A673 (cell line): ENCODE measurements at regions not wholly inside any gene's neighbourhood (a gene's known extent, or its start where the extent isn't known, plus 50 kb on each side); places are given as distances from the start of the nearest gene placed in this dataset.
A peak's percentile ranks its signal among the peaks of the same experiment; 100 is the strongest.

Experiments
- BruUV-seq: library from RNA; stranded (reverse); fragments of 400-500 nt; replicated peaks from 2 replicates; lab custom pipeline; 2021; lab: Mats Ljungman, UMichigan
- CTCF ChIA-PET: fragments of 300-600 bp; sonication (Branson Sonifier 250); formaldehyde crosslinking; loops from one replicate; lab custom pipeline; 2022; ENCODE audit warnings: antibody characterized with exemption; lab: Charles Lee
- POLR2A ChIA-PET: fragments of 300-600 bp; sonication (Branson Sonifier 250); formaldehyde crosslinking; loops from one replicate; lab custom pipeline; 2022; ENCODE audit warnings: antibody characterized with exemption; ENCODE audit not compliant: low non-redundant PET; lab: Charles Lee
- DNase-seq: peaks from one replicate; pipeline ENCODE4 v3.0.0-alpha.2; 2015; ENCODE audit warnings: low spot score
- H3K27ac ChIP-seq: fragments of 200-600 bp; sonication (generic); 2 replicates; pipeline ENCODE4 v1.5.1; 2016; ENCODE audit warnings: mixed run types, low read depth, mild to moderate bottlenecking, mixed read lengths, antibody characterized with exemption, low read length; ENCODE audit not compliant: poor library complexity, severe bottlenecking
- H3K27me3 ChIP-seq: fragments of 200-600 bp; sonication (generic); replicated peaks from 2 replicates; pipeline ENCODE4 v1.6.1; 2017; ENCODE audit warnings: mixed run types, low read depth, mild to moderate bottlenecking, mixed read lengths, antibody characterized with exemption, low read length; ENCODE audit not compliant: insufficient read depth, poor library complexity
- H3K36me3 ChIP-seq: fragments of 200-600 bp; sonication (generic); 2 replicates; pipeline ENCODE4 v1.6.1; 2016; ENCODE audit warnings: mixed run types, mild to moderate bottlenecking, mixed read lengths, antibody characterized with exemption, low read length; ENCODE audit not compliant: insufficient read depth, poor library complexity, severe bottlenecking
- H3K4me1 ChIP-seq: fragments of 200-600 bp; sonication (generic); 2 replicates; pipeline ENCODE4 v1.6.1; 2017; ENCODE audit warnings: mixed run types, mild to moderate bottlenecking, mixed read lengths, antibody characterized with exemption, low read length; ENCODE audit not compliant: insufficient read depth, poor library complexity, severe bottlenecking
- H3K4me3 ChIP-seq: fragments of 200-600 bp; sonication (generic); 2 replicates; pipeline ENCODE4 v1.5.1; 2016; ENCODE audit warnings: low read depth, mixed run types, mild to moderate bottlenecking, mixed read lengths, low read length; ENCODE audit not compliant: poor library complexity, severe bottlenecking
- H3K9me3 ChIP-seq: fragments of 200-600 bp; sonication (generic); 2 replicates; pipeline ENCODE4 v1.6.1; 2016; ENCODE audit warnings: mixed run types, low read depth, mild to moderate bottlenecking, mixed read lengths, antibody characterized with exemption, low read length; ENCODE audit not compliant: poor library complexity, severe bottlenecking
- EZH2 ChIP-seq: fragments of 200-600 bp; sonication (generic); IDR thresholded peaks from 2 replicates; pipeline ENCODE4 v1.6.1; 2017; ENCODE audit warnings: borderline replicate concordance, low read depth, mild to moderate bottlenecking, mixed read lengths, antibody characterized with exemption, low read length; ENCODE audit not compliant: poor library complexity, severe bottlenecking
- intact Hi-C: fragments of 100-400 bp; cut with micrococcal nuclease; formaldehyde crosslinking; loops from one replicate; pipeline ENCODE4 v1.10.0; 2022; ENCODE audit not compliant: unreplicated experiment
- TF ChIP-seq, protein P1 (sequence below): fragments of 300-800, 200-600 bp; sonication (generic); conservative IDR thresholded peaks from 2 replicates; pipeline ENCODE4 v1.5.1; 2017; ENCODE audit warnings: low read depth, mild to moderate bottlenecking, antibody characterized with exemption, low read length, moderate library complexity, mixed read lengths

DNA sequence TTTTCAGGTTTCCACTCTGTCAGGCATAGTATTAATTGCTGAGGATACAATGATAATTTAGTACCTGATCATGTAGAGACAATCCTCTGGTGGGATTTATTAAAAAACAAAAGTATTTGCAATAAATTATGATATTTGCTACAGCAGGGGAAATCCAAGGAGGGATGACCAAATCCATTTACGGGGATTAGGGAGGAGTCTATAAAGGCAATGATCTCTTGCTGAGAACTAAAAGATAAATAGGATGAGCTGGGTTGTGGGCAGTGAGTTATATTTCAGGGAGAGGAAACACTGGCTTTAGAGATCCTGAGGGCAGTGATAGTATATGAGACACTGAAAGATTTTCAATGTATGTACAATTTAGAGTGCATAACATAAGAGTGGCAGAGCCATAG, 305.5 kb downstream of the GPR37 start:
- BruUV-seq, result no TSS peak
- H3K4me3 ChIP-seq, result no peak overlapping the region
- no peaks in the 10 kb centered on the region for H3K9me3 ChIP-seq
- H3K27me3 ChIP-seq, result no peaks in the 10 kb centered on the region
- TF ChIP-seq EZH2, result no peak
- TF ChIP-seq, protein P1, sequence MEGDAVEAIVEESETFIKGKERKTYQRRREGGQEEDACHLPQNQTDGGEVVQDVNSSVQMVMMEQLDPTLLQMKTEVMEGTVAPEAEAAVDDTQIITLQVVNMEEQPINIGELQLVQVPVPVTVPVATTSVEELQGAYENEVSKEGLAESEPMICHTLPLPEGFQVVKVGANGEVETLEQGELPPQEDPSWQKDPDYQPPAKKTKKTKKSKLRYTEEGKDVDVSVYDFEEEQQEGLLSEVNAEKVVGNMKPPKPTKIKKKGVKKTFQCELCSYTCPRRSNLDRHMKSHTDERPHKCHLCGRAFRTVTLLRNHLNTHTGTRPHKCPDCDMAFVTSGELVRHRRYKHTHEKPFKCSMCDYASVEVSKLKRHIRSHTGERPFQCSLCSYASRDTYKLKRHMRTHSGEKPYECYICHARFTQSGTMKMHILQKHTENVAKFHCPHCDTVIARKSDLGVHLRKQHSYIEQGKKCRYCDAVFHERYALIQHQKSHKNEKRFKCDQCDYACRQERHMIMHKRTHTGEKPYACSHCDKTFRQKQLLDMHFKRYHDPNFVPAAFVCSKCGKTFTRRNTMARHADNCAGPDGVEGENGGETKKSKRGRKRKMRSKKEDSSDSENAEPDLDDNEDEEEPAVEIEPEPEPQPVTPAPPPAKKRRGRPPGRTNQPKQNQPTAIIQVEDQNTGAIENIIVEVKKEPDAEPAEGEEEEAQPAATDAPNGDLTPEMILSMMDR, result no peak
- DNase-seq, result no peak
- no peak overlapping the region for H3K27ac ChIP-seq
- CTCF ChIA-PET, result no interaction called here
- H3K4me1 ChIP-seq, result peaks cover 4% of the 10 kb centered on the region
- intact Hi-C loops, result no loop called here
- no peaks in the 10 kb centered on the region for H3K36me3 ChIP-seq
- POLR2A ChIA-PET, result no interaction called here

DNA sequence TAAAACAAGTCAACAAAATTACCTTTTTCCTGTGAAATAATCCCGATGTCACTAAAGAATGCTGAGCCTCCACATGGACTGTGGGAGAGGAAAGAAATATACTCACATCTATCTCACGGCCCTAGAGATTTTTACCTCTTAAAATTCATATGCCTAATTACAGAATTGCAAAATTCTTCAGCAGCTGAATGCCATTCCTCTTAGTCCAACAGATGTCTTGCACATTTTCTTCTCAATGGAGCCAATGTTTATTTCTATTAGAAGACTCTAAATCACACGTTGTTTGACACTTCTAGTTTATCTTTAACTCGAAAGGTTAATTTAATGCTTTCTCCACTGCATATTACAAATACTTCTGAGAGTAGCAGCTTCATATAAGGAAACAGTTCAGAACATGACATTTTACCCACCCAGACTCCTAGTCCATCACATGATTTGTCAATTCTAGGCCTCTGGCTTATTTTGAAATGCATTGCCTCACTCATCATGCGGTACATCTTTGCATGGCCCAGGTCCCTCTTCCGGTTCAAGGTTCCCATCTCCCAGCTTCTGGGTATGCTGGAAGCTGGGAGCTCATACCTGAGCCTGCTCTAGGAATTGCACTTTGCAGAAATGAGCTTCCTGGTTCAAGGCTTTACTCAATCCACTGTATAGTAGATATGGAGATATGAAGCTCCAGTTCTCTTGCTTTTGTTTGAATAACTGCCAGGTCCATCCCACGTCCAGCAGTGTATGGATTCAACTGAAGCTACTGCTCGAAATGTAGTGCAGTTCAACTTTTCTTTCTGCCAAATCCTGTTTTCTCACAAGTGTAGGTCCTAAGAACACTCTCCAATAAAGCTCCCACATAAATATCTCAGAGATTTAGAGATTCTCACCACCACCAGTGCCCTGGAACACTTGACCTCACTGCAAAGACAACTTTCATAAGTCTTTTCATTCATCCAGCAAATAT, 306.2 kb downstream of the GPR37 start:
- H3K4me1 ChIP-seq, result peaks cover 4% of the 10 kb centered on the region
- intact Hi-C loops, result no loop called here
- H3K36me3 ChIP-seq, result no peaks in the 10 kb centered on the region
- TF ChIP-seq EZH2, result no peak
- TF ChIP-seq, protein P1, result no peak
- H3K4me3 ChIP-seq, result no peak overlapping the region
- CTCF ChIA-PET, result no interaction called here
- no TSS peak for BruUV-seq
- no peaks in the 10 kb centered on the region for H3K9me3 ChIP-seq
- POLR2A ChIA-PET, result no interaction called here
- DNase-seq, result peak; percentile 5
- H3K27ac ChIP-seq, result no peak overlapping the region
- H3K27me3 ChIP-seq, result no peaks in the 10 kb centered on the region

- Histone ChIP-seq H3K27me3 (no peaks in the 10 kb centered on the region), H3K27ac (no peak overlapping the region), H3K36me3 (no peaks in the 10 kb centered on the region), H3K4me3 (no peak overlapping the region), H3K4me1 (peaks cover 4% of the 10 kb centered on the region), H3K9me3 (no peaks in the 10 kb centered on the region)
- DNase-seq, result no peak
- BruUV-seq, result no TSS peak
- intact Hi-C loops, result no loop called here
- TF ChIP-seq, protein P1, result no peak
- TF ChIP-seq EZH2, result no peak
- ChIA-PET CTCF (no interaction called here), POLR2A (no interaction called here)
Observed at GRCh38 chr7:124457841-124458240, 307.8 kb downstream of the GPR37 start.
